CD4-positive, alpha-beta memory T cell (primary cell): ENCODE measurements at regions not wholly inside any gene's neighbourhood (a gene's known extent, or its start where the extent isn't known, plus 50 kb on each side); places are given as distances from the start of the nearest gene placed in this dataset.
"Not testable (repeated sequence)": the region's sequence is repeated elsewhere in the genome, so short reads cannot be mapped to it uniquely, and the experiment has no call there.

Experiments
- CTCF ChIA-PET: fragments of 350-600 bp; sonication (Branson Sonifier 250); formaldehyde crosslinking; loops from one replicate; lab custom pipeline; 2021; ENCODE audit warnings: inconsistent platforms; ENCODE audit not compliant: partially characterized antibody; lab: Charles Lee
- POLR2A ChIA-PET: fragments of 350-600 bp; sonication (Branson Sonifier 250); formaldehyde crosslinking; loops from one replicate; lab custom pipeline; 2021; ENCODE audit not compliant: partially characterized antibody; lab: Charles Lee
- DNase-seq, 5 donors: peaks; one replicate each; pipeline versions ENCODE4 v3.0.0 to v3.0.0-alpha.2; 2020 to 2022; ENCODE audit warnings: mixed read lengths in 1 of 5
- H3K27ac ChIP-seq: one replicate; pipeline ENCODE4 v1.7.0; 2013; ENCODE audit warnings: low read depth, low read length
- H3K27me3 ChIP-seq: 2 replicates; pipeline ENCODE4 v1.7.0; 2013; ENCODE audit warnings: mild to moderate bottlenecking, low read length, moderate library complexity; ENCODE audit not compliant: insufficient read depth
- H3K36me3 ChIP-seq: 2 replicates; pipeline ENCODE4 v1.7.0; 2013; ENCODE audit warnings: mild to moderate bottlenecking, low read length, moderate library complexity; ENCODE audit not compliant: insufficient read depth
- H3K4me1 ChIP-seq: 2 replicates; pipeline ENCODE4 v1.7.0; 2013; ENCODE audit warnings: mild to moderate bottlenecking, low read length, moderate library complexity; ENCODE audit not compliant: insufficient read depth
- H3K4me3 ChIP-seq, 2 donors: one replicate each; pipeline ENCODE4 v1.7.0; 2013; ENCODE audit warnings: low read length in 2 of 2, mild to moderate bottlenecking in 1 of 2
- H3K9me3 ChIP-seq, 2 donors: one replicate each; pipeline ENCODE4 v1.7.0; 2013; ENCODE audit warnings: low read length in 2 of 2, control low read depth in 1 of 2; ENCODE audit not compliant: control insufficient read depth in 1 of 2
- H3K27ac Mint-ChIP-seq, 7 donors: one replicate each; pipeline ENCODE4 v1.8.0; 2020 to 2021; ENCODE audit warnings: mixed read lengths in 7 of 7, mild to moderate bottlenecking in 6 of 7, inconsistent platforms in 3 of 7, moderate library complexity in 3 of 7
- H3K27me3 Mint-ChIP-seq, 2 donors: one replicate each; pipeline ENCODE4 v1.8.0; 2020 to 2021; ENCODE audit warnings: mixed read lengths in 2 of 2
- H3K36me3 Mint-ChIP-seq, 2 donors: one replicate each; pipeline ENCODE4 v1.8.0; 2020 to 2021; ENCODE audit warnings: mixed read lengths in 2 of 2, inconsistent platforms in 1 of 2, mild to moderate bottlenecking in 1 of 2
- H3K4me1 Mint-ChIP-seq, 4 donors: one replicate each; pipeline ENCODE4 v1.8.0; 2020 to 2021; ENCODE audit warnings: mixed read lengths in 4 of 4, mild to moderate bottlenecking in 1 of 4
- H3K4me3 Mint-ChIP-seq, 8 donors: one replicate each; pipeline ENCODE4 v1.8.0; 2020 to 2021; ENCODE audit warnings: mixed read lengths in 8 of 8, mild to moderate bottlenecking in 7 of 8, moderate library complexity in 6 of 8, inconsistent platforms in 3 of 8
- H3K9me3 Mint-ChIP-seq, 8 donors: one replicate each; pipeline ENCODE4 v1.8.0; 2020 to 2021; ENCODE audit warnings: mixed read lengths in 8 of 8, mild to moderate bottlenecking in 5 of 8, inconsistent platforms in 3 of 8, moderate library complexity in 1 of 8
- intact Hi-C: fragments of 100-400 bp; cut with micrococcal nuclease; formaldehyde crosslinking; loops from one replicate; pipeline ENCODE4 v1.15.1; 2023

DNA sequence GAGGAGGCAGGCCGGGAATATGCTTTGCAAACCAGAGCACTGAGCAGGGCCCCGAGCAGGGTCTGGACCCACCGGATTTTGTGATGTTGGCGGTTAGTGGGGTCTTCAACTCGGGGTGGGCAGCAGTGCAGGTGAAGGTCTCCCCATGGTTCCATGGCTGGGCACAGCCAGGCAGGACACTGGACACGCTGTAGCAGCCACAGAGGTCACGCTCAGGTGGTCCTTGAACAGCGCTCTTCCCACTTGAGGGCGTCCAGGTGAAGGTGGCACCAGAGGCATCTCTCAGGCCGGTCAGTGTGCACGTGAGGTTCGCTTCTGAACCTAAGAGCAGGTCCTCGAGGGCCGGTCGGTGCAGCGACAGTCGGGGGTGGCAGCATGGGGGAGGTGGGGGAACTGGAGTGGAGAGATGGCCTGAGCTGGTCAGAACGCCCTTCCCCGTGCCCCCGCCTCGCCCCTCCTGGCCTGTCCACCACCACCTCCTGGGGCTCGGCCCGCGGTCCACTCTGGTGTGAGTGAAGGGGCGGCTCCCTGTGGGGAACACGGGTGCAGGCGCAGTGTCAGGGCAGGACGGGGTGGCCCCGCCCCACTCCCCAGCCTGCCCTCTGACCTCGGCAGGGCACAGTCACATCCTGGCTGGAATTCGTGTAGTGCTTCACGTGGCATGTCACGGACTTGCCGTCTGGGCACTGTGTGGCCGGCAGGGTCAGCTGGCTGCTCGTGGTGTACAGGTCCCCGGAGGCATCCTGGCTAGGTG is 61.3 kb downstream of the TMEM121 start:
- H3K4me1 Mint-ChIP-seq, H3K36me3 Mint-ChIP-seq, intact Hi-C loops, DNase-seq, H3K27me3 ChIP-seq, H3K4me3 Mint-ChIP-seq, H3K36me3 ChIP-seq, H3K27ac ChIP-seq, H3K4me3 ChIP-seq, H3K27me3 Mint-ChIP-seq, H3K27ac Mint-ChIP-seq, H3K9me3 Mint-ChIP-seq, POLR2A ChIA-PET, CTCF ChIA-PET, H3K4me1 ChIP-seq, H3K9me3 ChIP-seq: not testable (repeated sequence)

DNA sequence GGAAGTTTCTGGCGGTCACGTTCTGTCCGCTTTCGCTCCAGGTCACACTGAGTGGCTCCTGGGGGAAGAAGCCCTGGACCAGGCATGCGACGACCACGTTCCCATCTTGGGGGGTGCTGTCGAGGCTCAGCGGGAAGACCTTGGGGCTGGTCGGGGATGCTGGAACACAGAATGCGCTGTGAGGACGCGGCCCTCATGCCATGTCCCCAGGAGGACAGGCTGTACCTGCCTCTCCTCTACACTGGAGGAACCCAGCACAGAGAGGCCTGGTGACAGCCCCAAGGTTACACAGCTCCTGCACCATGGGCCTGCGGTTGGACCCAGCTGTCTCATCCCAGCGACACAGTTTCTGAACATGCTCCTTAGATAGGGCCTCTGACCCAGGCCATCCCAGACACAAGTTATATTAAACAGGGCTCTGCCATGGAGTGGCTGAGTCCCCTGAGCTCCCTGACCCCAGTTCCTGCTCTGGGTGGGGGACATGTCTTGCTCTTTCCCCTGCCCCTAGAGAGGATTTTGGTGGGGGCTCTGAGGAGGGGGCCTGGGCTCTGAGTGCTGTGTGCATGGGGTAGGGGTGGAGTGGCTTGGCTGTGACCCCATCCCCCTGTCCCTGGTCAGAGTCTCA is 62.0 kb downstream of the TMEM121 start:
- no peaks in the 10 kb centered on the region for H3K9me3 ChIP-seq
- no peak overlapping the region for H3K27ac ChIP-seq
- Mint-ChIP-seq H3K36me3 (no peaks in the 10 kb centered on the region), H3K4me3 (no peak overlapping the region), H3K4me1 (no peaks in the 10 kb centered on the region), H3K27me3 (no peaks in the 10 kb centered on the region), H3K27ac (no peak overlapping the region), H3K9me3 (no peaks in the 10 kb centered on the region)
- intact Hi-C loops = no loop called here
- no peaks in the 10 kb centered on the region for H3K4me1 ChIP-seq
- DNase-seq = no peak
- no peak overlapping the region for H3K4me3 ChIP-seq
- H3K27me3 ChIP-seq = no peaks in the 10 kb centered on the region
- ChIA-PET POLR2A (no interaction called here), CTCF (interaction anchor here (1.1 kb wide), 1 partner anchor 13 kb away, joined by 3 read pairs; no protein-coding TSS in a partner anchor)
- H3K36me3 ChIP-seq = no peaks in the 10 kb centered on the region

DNA sequence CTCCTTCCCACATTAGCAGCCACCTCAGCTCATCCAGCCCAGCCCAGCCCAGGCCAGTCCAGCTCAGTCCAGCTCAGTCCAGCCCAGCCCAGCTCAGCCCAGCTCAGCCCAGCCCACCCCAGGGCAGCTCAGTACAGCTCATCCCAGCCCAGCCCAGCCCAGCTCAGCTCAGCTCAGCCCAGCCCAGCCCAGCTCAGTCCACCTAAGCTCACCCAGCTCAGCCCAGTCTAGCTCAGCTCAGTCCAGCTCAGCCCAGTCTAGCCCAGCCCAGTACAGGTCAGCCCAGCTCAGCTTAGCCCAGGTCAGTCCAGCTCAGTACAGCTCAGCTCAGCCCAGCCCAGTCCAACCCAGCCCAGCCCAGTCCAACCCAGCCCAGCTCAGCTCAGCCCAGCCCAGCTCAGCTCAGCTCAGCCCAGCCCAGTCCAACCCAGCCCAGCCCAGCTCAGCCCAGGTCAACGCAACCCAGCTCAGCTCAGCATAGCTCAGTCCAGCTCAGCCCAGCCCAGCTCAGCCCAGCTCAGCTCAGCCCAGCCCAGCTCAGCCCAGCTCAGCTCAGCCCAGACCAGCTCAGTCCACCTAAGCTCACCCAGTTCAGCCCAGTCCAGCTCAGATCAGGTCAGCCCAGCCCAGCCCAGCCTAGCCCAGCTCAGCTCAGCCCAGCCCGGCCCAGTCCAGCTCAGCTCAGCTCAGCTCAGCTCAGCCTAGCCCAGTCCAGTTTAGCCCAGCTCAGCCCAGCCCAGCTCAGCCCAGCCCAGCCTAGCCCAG is 63.0 kb downstream of the TMEM121 start:
- intact Hi-C loops = no loop called here
- no peaks in the 10 kb centered on the region for H3K4me1 Mint-ChIP-seq
- ChIA-PET CTCF (interaction anchor here (1.1 kb wide), 1 partner anchor 12 kb away, joined by 3 read pairs; no protein-coding TSS in a partner anchor), POLR2A (no interaction called here)
- H3K27ac Mint-ChIP-seq = no peak overlapping the region
- Histone ChIP-seq H3K4me1 (no peaks in the 10 kb centered on the region), H3K4me3 (no peak overlapping the region), H3K27ac (no peak overlapping the region), H3K36me3 (no peaks in the 10 kb centered on the region), H3K9me3 (no peaks in the 10 kb centered on the region), H3K27me3 (no peaks in the 10 kb centered on the region)
- no peak overlapping the region for H3K4me3 Mint-ChIP-seq
- DNase-seq = no peak
- H3K27me3 Mint-ChIP-seq = no peaks in the 10 kb centered on the region
- no peaks in the 10 kb centered on the region for H3K36me3 Mint-ChIP-seq
- H3K9me3 Mint-ChIP-seq = no peaks in the 10 kb centered on the region

DNA sequence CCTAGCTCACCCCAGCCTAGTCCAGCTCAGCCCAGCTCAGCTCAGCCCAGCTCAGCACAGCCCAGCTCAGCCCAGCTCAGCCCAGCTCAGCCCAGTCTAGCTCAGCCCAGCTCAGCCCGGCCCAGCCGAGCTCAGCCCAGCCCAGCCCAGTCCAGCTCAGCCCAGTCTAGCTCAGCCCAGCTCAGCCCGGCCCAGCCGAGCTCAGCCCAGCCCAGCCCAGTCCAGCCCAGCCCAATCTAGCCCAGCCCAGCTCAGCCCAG is 63.5 kb downstream of the TMEM121 start:
- H3K4me1 ChIP-seq, H3K36me3 Mint-ChIP-seq, H3K4me3 ChIP-seq, H3K27me3 Mint-ChIP-seq, POLR2A ChIA-PET, H3K36me3 ChIP-seq, intact Hi-C loops, H3K4me1 Mint-ChIP-seq, H3K4me3 Mint-ChIP-seq, H3K27ac ChIP-seq, H3K27ac Mint-ChIP-seq, H3K9me3 Mint-ChIP-seq, DNase-seq, H3K9me3 ChIP-seq, H3K27me3 ChIP-seq: not testable (repeated sequence)
- CTCF ChIA-PET = interaction anchor here (1.1 kb wide), 1 partner anchor 11 kb away, joined by 3 read pairs; no protein-coding TSS in a partner anchor

DNA sequence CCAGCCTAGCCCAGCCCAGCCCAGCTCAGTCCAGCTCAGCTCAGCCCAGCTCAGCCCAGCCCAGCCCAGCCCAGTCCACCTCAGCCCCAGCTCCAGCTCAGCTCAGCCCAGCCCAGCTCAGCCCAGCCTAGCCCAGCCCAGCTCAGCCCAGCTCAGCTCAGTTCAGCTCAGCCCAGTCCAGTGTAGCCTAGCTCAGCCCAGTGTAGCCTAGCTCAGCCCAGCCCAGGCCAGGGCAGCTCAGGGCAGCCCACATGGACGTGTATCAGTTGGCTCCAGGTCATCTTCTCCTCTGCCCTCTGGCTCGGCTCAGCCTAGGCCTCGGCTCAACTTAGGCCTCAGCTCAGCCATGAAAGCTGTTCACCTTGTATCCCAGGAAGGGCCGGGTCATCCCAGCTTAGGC is 64.7 kb downstream of the TMEM121 start:
- Mint-ChIP-seq H3K4me3 (no peak overlapping the region), H3K4me1 (no peaks in the 10 kb centered on the region), H3K36me3 (no peaks in the 10 kb centered on the region), H3K27me3 (no peaks in the 10 kb centered on the region), H3K27ac (no peak overlapping the region), H3K9me3 (no peaks in the 10 kb centered on the region)
- ChIA-PET CTCF (no interaction called here), POLR2A (no interaction called here)
- Histone ChIP-seq H3K4me1 (no peaks in the 10 kb centered on the region), H3K4me3 (no peak overlapping the region), H3K36me3 (no peaks in the 10 kb centered on the region), H3K27ac (no peak overlapping the region), H3K27me3 (no peaks in the 10 kb centered on the region), H3K9me3 (no peaks in the 10 kb centered on the region)
- no peak for DNase-seq
- intact Hi-C loops = no loop called here

DNA sequence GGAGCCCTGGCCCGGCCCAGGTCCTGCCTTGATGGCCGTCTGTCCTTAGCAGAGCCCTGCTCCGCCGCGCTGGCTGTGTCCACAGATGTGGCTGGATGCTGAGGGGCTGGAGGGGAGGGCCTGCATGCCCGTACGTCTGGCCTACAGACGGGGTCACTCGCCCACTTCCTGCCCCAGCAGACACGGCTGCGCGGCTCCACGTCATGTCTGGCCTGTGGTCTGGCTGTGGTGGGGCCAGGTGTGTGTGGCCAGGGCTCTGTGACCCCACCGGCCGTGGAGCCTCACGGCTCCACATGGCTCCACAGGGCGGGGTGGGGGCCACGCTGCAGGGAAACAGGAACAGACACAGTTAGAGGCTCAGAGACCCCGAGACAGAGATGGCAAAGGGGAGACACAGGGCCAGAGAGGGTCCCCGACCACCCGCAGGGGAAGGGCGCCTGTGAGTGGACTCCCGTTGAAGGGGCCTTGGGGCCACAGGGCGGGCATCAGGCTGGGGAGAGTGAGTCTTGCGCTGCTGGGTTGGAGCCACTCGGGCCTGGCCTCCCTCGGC is 65.5 kb downstream of the TMEM121 start:
- H3K4me1 Mint-ChIP-seq, H3K36me3 ChIP-seq, POLR2A ChIA-PET, H3K9me3 ChIP-seq, H3K9me3 Mint-ChIP-seq, H3K27me3 Mint-ChIP-seq, H3K4me3 ChIP-seq, H3K27me3 ChIP-seq, DNase-seq, H3K36me3 Mint-ChIP-seq, H3K27ac Mint-ChIP-seq, H3K27ac ChIP-seq, H3K4me3 Mint-ChIP-seq, CTCF ChIA-PET, H3K4me1 ChIP-seq, intact Hi-C loops: not testable (repeated sequence)

DNA sequence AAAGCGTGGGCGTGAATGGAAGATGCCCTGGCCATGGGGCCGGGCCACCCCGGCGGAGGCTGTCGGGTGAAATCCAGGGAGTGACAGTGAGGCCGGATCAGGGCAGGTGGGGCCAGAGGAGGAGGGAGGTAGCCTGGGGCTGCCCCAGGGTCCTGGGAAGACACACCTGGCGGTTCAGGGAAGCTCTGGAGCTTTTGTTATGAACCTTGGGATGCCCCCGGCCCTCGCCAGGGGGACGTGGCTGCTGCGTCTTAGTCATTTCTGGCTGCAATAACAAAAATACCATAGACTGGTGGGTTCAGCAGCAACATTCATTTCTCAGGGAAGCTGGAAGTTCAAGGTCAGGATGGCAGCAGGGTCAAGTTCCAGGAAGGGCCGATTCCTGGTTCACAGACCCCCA is 66.3 kb downstream of the TMEM121 start:
- H3K4me3 ChIP-seq, H3K4me1 Mint-ChIP-seq, intact Hi-C loops, H3K9me3 ChIP-seq, H3K36me3 ChIP-seq, CTCF ChIA-PET, H3K27me3 Mint-ChIP-seq, H3K4me3 Mint-ChIP-seq, H3K36me3 Mint-ChIP-seq, H3K27ac ChIP-seq, POLR2A ChIA-PET, DNase-seq, H3K9me3 Mint-ChIP-seq, H3K4me1 ChIP-seq, H3K27ac Mint-ChIP-seq, H3K27me3 ChIP-seq: not testable (repeated sequence)
